ENCODE measurements at regions not wholly inside any gene's neighbourhood (a gene's known extent, or its start where the extent isn't known, plus 50 kb on each side); places are given as distances from the start of the nearest gene placed in this dataset.

DNA sequence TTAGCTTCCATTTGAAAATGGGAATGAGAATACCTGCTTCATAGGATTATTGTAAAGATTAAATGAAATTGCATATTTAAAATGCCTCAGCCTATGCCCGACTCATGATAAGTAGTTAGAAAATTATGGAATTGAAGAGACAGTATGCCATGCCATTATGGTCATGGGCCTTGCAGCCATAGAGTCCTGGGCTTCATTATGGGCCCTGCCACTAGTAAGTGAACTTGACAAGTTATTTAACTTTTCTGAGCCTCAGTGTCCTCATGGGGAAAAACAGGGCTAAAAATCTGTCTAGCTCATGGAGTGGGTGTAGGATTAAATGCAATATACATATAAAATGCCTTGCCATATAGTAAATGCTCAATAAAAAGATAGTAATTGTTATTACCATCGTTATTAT, 133.2 kb downstream of the NPIPB5 start:
- Histone ChIP-seq H3K4me1 (ENCODE audit: control insufficient read depth, extremely low read depth, insufficient read depth, low read length) (no peaks in the 10 kb centered on the region), H4K20me1 (ENCODE audit: control insufficient read depth, extremely low read depth, insufficient read depth, low read length) (no peaks in the 10 kb centered on the region), H3K36me3 (ENCODE audit: control insufficient read depth, insufficient read depth, low read length) (no peaks in the 10 kb centered on the region), H3K9me3 (ENCODE audit: control insufficient read depth, insufficient read depth, low read depth, low read length) (no peaks in the 10 kb centered on the region), H3K79me2 (ENCODE audit: control insufficient read depth, insufficient read depth, low read length) (no peaks in the 10 kb centered on the region), H3K4me2 (ENCODE audit: extremely low read depth, insufficient read depth, low read length) (no peak overlapping the region), H3K27me3 (ENCODE audit: control insufficient read depth, insufficient read depth, low read length) (peaks cover 14% of the 10 kb centered on the region), H3K4me3 (replicated peaks in 1 of 4; ENCODE audit: control extremely low read depth in 1 of 4, insufficient read depth in 1 of 4, low read depth in 3 of 4, low read length in 4 of 4) (no peak overlapping the region), H3K9ac (ENCODE audit: insufficient read depth, low read length) (no peak overlapping the region), H2AFZ (ENCODE audit: low read length) (no peak overlapping the region), H3K27ac (ENCODE audit: insufficient read depth, low read length) (no peak overlapping the region)
- DNase-seq (ENCODE audit: low read depth in 2 of 2) = no peak
- TF ChIP-seq CTCF (conservative IDR thresholded peaks at IDR 0.05 in 1 of 2, IDR thresholded peaks at IDR 0.05 in 1 of 2; ENCODE audit: low read depth in 1 of 2, low read length in 2 of 2) = no peak
- no peak for TF ChIP-seq EZH2 (IDR thresholded peaks at IDR 0.05; ENCODE audit: low read length, missing control alignments)

- H3K79me2 ChIP-seq (ENCODE audit: control insufficient read depth, insufficient read depth, low read length) = no peaks in the 10 kb centered on the region
- DNase-seq (ENCODE audit: low read depth in 2 of 2) = no peak
- no peak for TF ChIP-seq CTCF (conservative IDR thresholded peaks at IDR 0.05 in 1 of 2, IDR thresholded peaks at IDR 0.05 in 1 of 2; ENCODE audit: low read depth in 1 of 2, low read length in 2 of 2)
- TF ChIP-seq EZH2 (IDR thresholded peaks at IDR 0.05; ENCODE audit: low read length, missing control alignments) = no peak
- H3K4me1 ChIP-seq (ENCODE audit: control insufficient read depth, extremely low read depth, insufficient read depth, low read length) = no peaks in the 10 kb centered on the region
- no peak overlapping the region for H3K27ac ChIP-seq (ENCODE audit: insufficient read depth, low read length)
- H3K36me3 ChIP-seq (ENCODE audit: control insufficient read depth, insufficient read depth, low read length) = no peaks in the 10 kb centered on the region
- H4K20me1 ChIP-seq (ENCODE audit: control insufficient read depth, extremely low read depth, insufficient read depth, low read length) = no peaks in the 10 kb centered on the region
- no peak overlapping the region for H2AFZ ChIP-seq (ENCODE audit: low read length)
- no peak overlapping the region for H3K9ac ChIP-seq (ENCODE audit: insufficient read depth, low read length)
- H3K27me3 ChIP-seq (ENCODE audit: control insufficient read depth, insufficient read depth, low read length) = peaks cover 14% of the 10 kb centered on the region
- H3K4me2 ChIP-seq (ENCODE audit: extremely low read depth, insufficient read depth, low read length) = no peak overlapping the region
- H3K4me3 ChIP-seq (replicated peaks in 1 of 4; ENCODE audit: control extremely low read depth in 1 of 4, insufficient read depth in 1 of 4, low read depth in 3 of 4, low read length in 4 of 4) = no peak overlapping the region
- no peaks in the 10 kb centered on the region for H3K9me3 ChIP-seq (ENCODE audit: control insufficient read depth, insufficient read depth, low read depth, low read length)
Measured at GRCh38 chr16:22645868-22646267, 135.2 kb downstream of the NPIPB5 start.

- peaks cover 14% of the 10 kb centered on the region for H3K27me3 ChIP-seq (ENCODE audit: control insufficient read depth, insufficient read depth, low read length)
- no peak overlapping the region for H2AFZ ChIP-seq (ENCODE audit: low read length)
- no peak for DNase-seq (ENCODE audit: low read depth in 2 of 2)
- no peak overlapping the region for H3K4me3 ChIP-seq (replicated peaks in 1 of 4; ENCODE audit: control extremely low read depth in 1 of 4, insufficient read depth in 1 of 4, low read depth in 3 of 4, low read length in 4 of 4)
- H3K79me2 ChIP-seq (ENCODE audit: control insufficient read depth, insufficient read depth, low read length) = no peaks in the 10 kb centered on the region
- no peaks in the 10 kb centered on the region for H3K4me1 ChIP-seq (ENCODE audit: control insufficient read depth, extremely low read depth, insufficient read depth, low read length)
- H3K9ac ChIP-seq (ENCODE audit: insufficient read depth, low read length) = no peak overlapping the region
- no peaks in the 10 kb centered on the region for H3K36me3 ChIP-seq (ENCODE audit: control insufficient read depth, insufficient read depth, low read length)
- H3K4me2 ChIP-seq (ENCODE audit: extremely low read depth, insufficient read depth, low read length) = no peak overlapping the region
- no peak for TF ChIP-seq CTCF (conservative IDR thresholded peaks at IDR 0.05 in 1 of 2, IDR thresholded peaks at IDR 0.05 in 1 of 2; ENCODE audit: low read depth in 1 of 2, low read length in 2 of 2)
- no peak for TF ChIP-seq EZH2 (IDR thresholded peaks at IDR 0.05; ENCODE audit: low read length, missing control alignments)
- H4K20me1 ChIP-seq (ENCODE audit: control insufficient read depth, extremely low read depth, insufficient read depth, low read length) = no peaks in the 10 kb centered on the region
- H3K9me3 ChIP-seq (ENCODE audit: control insufficient read depth, insufficient read depth, low read depth, low read length) = no peaks in the 10 kb centered on the region
- H3K27ac ChIP-seq (ENCODE audit: insufficient read depth, low read length) = no peak overlapping the region
Measured at GRCh38 chr16:22646948-22647556, 136.4 kb downstream of the NPIPB5 start.
